C4-2B (cell line): ENCODE measurements at regions not wholly inside any gene's neighbourhood (a gene's known extent, or its start where the extent isn't known, plus 50 kb on each side); places are given as distances from the start of the nearest gene placed in this dataset.

Experiments used
- CTCF ChIP-seq: fragments of 450-650 bp; conservative IDR thresholded peaks from 2 replicates; pipeline ENCODE4 v1.5.1; 2017; ENCODE audit warnings: mild to moderate bottlenecking
- ZFX ChIP-seq: fragments of 450-650 bp; IDR thresholded peaks from 2 replicates; pipeline ENCODE4 v1.6.1; 2017

DNA sequence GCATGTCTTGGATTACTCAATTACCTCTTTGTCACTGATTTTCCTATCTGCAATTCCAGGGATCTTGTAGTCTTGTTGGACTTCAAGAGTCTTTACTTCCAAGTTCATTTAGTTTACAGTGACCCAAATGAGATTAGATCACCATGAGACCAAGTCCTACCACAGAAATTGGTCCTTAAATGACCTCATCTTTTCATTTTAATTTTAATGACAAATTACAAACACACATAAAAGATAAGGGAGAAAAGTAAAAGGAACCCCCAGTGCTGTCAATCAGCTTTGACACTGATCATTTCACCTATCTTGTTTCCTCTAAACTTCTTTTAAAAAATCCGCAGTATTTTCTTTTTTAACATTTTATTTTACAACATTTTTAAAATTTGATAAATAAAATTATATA, 54.9 kb upstream of the FYN start:
- TF ChIP-seq CTCF (no peak), ZFX (no peak)
